ENCODE measurements at regions not wholly inside any gene's neighbourhood (a gene's known extent, or its start where the extent isn't known, plus 50 kb on each side); places are given as distances from the start of the nearest gene placed in this dataset.

DNA sequence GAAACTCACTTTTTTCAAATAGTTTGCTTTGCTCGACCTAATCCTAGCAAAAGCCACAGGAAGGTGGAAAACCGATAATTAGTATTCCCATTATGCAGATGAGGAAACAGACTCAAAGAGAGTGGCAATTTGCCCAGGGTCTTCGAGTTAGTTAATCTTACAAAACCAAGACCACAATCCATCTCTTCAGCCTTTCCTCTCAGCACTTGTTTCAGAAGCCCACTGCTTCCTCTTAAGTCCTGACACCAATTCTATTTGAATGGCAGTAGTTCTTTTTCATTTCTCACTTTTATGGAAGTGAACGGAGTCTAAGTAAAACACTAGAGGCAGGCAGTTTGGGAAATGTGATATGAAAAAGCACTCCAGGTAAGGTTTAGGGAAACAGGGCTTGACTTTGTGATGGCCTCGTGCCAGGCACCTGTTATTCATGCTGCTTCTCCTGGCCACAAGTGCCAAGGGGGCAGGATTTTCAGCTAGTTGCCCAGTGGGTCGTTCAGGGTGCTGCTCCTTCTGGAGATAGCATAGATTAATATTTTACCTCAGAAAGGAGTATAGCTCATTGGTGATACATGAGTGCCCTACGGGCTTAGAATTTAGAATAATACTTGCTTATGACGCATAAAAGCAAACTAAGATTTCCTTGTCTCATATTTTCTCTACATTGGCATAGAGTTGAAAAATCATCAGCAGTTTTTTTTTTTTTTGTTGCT, 76.6 kb upstream of the NRIP1 start:
- TF ChIP-seq ZBTB7A (tag by site-specific recombination; IDR thresholded peaks at IDR 0.05; ENCODE audit: low read depth), result no peak
- no peak for TF ChIP-seq CTCF (tag by site-specific recombination; IDR thresholded peaks at IDR 0.05)
- TF ChIP-seq ZFP69B (tag by site-specific recombination; IDR thresholded peaks at IDR 0.05), result no peak
- no peak for TF ChIP-seq REST (tag by site-specific recombination; IDR thresholded peaks at IDR 0.05)
- TF ChIP-seq SCRT1 (tag by site-specific recombination; IDR thresholded peaks at IDR 0.05; ENCODE audit: borderline replicate concordance), result no peak
- no peak for TF ChIP-seq ZNF785 (tag by site-specific recombination; IDR thresholded peaks at IDR 0.05)
- no peak for TF ChIP-seq ZNF10 (tag by site-specific recombination; IDR thresholded peaks at IDR 0.05)
- TF ChIP-seq BCL11B (tag by site-specific recombination; IDR thresholded peaks at IDR 0.05; ENCODE audit: low read depth), result no peak
- TF ChIP-seq EGR2 (tag by site-specific recombination; IDR thresholded peaks at IDR 0.05; ENCODE audit: low read depth), result no peak

All from HEK293 (cell line).